GM19023 (cell line): ENCODE measurements at regions not wholly inside any gene's neighbourhood (a gene's known extent, or its start where the extent isn't known, plus 50 kb on each side); places are given as distances from the start of the nearest gene placed in this dataset.
"Not testable (repeated sequence)": the region's sequence is repeated elsewhere in the genome, so short reads cannot be mapped to it uniquely, and the experiment has no call there.

Source experiments
- ATAC-seq: cut with Tn5 transposase; IDR thresholded peaks from one replicate; pipeline ENCODE4 v1.9.1; 2021; ENCODE audit warnings: mild to moderate bottlenecking, moderate library complexity; ENCODE audit not compliant: unreplicated experiment

DNA sequence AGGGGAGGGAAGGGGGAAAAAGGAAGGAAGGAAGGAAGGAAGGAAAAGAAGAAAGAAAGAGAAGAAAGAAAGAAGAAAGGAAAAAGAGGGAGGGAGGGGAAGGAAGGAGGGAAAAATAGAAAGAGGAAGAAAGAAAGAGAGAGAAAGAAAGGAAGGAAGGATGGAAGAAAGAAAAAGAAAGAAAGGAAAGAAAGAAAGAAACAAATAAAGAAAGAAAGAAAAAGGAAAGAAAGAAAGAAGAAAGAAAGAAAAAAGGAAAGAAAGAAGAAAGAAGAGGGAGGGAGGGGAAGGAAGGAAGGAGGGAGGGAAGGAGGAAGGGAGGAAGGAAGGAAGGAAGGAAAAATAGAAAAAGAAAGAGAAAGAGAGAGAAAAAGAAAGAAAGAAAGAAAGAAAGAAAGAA, 315.8 kb upstream of the PIK3C3 start:
- no peak for ATAC-seq

DNA sequence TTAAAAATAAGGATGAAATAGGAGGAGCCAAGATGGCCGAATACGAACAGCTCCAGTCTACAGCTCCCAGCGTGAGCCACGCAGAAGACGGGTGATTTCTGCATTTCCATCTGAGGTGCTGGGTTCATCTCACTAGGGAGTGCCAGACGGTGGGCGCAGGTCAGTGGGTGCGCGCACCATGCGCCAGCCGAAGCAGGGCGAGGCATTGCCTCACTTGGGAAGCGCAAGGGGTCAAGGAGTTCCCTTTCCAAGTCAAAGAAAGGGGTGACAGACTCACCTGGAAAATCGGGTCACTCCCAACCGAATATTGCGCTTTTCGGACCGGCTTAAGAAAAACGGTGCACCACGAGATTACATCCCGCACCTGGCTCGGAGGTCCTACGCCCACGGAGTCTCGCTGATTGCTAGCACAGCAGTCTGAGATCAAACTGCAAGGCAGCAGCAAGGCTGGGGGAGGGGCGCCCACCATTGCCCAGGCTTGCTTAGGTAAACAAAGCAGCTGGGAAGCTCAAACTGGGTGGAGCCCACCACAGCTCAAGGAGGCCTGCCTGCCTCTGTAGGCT, 323.2 kb upstream of the PIK3C3 start:
- not testable (repeated sequence) for ATAC-seq

DNA sequence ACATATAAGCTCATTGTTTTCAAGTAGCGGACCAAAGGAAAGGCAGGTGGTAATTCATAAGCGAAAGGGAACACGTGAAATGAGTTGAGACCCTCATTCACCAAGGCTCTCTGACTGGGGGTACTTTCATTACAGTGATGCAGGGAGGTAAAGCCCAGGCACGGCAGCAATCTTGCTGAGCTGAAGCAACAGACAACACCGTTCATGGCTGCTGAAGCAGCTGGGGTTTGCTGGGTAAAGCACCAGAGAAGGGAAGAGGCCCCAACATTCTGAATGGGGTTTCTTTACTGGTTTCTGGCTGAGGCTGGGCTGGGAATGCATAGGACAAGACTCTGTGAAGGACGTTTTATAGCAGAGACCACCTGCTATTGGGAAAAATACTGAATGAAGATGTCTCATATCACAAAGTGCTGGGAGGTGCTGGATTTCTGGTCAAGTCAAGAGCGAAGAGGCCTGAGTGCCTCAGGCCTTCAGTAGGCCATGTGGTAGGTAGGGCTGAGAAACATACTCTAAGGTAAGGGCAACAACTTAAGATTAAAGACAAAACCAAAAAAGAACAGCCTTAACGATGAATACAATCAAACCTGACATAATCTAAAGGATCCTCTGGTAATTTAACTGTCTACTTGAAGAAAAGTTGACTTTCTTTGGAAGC, 324.7 kb upstream of the PIK3C3 start:
- no peak for ATAC-seq

DNA sequence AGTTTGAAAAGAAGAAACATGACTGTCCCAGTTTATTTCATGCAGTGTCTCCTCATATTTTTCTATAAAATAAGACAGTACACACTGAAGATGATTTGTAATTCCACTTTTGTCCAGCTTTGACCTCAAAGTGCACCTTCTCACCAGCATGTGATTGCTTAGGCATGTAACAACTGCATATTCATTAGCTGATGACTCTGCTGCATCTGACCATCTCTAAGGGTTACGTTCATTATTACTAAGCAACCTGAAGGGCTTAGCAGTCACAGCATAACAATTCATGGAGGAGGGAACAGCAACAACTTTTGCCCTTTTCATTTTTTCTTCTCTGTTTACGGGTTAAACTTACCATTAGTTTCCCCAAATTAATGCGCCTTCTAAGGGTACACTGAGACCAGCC, 330.6 kb upstream of the PIK3C3 start:
- no peak for ATAC-seq

DNA sequence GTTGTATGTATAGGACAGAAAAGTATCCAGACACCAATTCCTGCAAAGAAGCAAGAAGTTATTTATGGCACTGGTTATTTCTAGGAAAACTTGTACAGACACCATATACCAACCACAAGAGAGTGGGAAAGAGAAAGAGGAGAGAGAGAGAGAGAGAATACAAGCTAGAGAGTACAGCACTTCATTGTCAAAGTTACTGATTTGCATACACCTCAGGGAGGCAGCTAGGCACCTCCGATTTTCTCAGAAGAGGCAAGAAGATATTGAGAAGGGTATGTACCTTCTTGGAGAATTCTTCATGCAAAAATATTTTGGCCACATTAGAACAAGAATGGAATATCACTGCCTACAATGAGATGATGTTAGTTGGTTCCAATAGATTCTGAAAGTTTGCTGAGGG, 333.9 kb upstream of the PIK3C3 start:
- ATAC-seq: no peak

DNA sequence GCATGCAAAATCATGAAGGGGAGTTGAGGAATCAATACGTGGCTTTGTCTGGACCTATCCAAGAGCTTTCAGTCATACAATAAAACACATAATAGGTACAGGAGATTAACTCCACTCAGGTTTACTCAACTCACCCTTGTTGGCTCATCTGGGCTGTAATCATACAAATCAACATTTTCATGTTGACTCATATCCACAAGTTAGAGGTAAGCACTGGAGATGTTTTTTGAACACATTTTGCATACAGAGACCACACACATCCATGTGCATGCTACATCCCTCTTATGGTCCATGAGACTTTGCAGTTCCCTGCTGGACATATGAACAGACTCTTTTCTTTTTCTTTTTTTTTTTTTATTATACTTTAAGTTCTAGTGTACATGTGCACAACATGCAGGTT, 336.9 kb upstream of the PIK3C3 start:
- ATAC-seq: no peak

DNA sequence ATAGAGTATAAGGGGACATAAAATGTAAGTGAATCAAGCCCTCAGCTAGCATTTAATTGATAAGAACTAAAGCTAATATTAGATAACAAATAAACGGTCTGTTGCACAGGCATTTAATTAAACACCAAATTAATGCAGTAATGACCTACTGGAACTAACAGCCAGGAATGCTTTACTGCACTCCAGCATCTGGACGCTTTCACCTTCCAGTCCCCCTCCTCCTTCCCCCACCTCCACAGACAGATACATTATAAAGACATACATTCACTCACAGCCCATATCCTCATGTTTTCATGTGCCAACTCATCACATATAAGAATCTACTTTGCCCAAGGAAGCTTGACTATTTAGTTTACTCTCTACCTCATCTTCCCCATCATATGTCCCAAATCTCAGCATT, 337.4 kb upstream of the PIK3C3 start:
- no peak for ATAC-seq

DNA sequence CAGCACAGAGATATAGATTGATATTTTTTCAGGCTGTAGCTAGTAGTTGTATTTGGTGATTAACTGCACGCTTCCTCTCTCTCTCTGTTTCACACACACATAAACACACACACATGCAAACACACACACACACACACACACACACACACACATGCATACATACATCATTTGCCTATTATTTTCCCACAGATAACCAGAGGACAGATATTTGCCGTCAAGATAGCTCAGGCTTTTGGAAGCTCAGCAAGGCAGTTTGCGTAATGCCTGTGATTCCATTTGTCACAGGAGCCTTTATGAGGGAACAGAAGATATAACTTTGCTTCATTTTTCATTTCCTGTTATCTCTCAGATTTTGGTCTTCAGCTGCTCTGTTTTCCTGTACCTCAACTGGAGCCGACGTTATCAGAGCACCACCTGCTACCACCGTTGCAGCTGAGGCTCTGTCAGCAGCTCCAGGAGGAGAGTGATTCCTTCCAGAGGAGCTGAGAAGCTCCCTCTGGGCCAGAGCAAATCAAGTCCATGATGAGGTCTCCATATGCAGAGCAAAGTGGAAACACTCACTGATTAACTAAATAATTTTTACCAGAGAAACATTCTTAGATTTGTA, 341.9 kb upstream of the PIK3C3 start:
- no peak for ATAC-seq

DNA sequence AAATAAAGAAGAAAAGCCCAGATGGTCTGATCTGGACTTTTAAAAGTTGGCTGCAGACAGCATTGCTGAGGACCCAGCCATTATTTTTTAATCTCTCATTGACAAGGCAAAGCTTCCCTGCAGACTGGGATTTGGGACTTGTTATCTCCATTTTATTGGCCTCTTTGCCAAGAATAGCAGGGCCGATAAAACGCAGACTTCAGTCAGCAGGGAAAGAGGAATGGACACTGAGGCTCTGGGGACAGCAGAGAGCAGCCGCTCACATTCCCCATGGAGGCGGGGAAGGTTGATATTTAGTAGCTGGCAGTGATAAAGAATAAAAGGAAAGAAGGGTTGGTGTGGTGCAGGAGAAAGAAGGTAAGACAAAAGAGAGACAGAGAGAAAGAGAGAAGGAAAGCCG, 350.1 kb upstream of the PIK3C3 start:
- no peak for ATAC-seq

DNA sequence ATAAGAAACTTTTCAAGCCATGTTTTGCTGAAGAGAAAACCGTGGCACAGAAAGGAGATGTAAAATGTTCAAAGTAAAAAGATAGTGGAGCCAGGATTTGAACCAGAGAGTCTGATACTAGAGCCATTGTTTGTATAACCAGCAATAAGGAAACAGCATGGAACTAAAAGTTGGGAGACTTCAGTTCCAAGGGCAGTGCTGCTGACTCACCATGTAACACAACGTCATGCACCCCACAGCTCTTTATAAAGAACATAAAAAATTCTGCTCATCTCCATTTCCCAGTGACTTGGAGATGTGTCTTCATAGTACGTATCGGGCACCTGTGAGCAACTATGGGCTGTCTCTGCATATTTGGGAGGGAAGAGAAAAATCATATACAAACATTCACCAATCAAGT, 353.0 kb upstream of the PIK3C3 start:
- no peak for ATAC-seq

DNA sequence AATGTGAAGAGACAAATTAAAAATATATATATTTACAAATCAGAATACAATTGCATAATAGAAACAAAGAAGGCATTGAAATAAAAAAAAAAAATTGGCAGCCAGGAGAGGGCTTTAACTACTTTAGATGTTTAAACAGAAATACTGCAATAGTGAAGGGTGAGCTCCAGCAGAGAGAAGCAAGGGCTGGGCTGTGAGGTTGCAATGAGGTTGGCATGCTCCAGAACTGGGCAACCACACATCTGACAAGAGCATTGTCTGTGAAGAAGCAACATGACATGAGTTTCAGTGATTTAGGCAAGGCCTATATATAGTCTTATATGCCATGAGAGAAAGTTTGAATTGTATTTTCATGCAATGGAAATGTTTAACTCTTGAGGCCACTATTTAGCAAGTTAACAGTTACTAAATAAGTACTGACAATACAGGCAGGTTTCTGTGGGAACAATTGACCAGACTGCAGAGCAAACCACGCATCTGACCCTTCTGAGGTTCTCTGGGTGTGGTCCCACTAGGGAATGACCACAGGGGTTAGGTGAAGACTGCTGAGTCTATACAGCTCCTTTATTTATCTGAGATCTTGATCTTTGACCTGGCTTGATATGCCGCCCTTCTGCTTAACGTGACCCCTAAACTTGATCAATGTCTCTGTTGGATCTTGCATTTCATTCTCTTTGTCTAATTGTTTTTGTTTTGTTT, 354.2 kb upstream of the PIK3C3 start:
- ATAC-seq: no peak

DNA sequence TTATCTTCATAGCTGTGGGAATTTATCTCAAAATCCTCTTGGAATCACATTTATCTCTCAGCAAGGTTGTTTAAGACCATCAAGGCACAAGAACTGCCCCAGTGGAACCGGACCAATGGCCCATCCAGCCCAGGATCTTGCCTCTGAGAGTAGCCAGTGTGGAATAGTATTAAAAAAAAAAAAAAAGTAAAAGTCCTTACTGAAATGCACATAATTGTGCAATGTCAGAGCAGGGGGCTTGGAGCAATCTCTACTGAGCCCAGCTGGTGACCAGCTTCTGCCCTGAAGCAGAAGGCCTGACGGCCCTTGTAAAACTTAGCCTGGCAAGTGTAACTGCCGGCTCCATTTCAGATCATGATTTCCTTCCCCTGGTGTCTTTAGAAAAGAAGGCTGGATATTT, 355.6 kb upstream of the PIK3C3 start:
- no peak for ATAC-seq

DNA sequence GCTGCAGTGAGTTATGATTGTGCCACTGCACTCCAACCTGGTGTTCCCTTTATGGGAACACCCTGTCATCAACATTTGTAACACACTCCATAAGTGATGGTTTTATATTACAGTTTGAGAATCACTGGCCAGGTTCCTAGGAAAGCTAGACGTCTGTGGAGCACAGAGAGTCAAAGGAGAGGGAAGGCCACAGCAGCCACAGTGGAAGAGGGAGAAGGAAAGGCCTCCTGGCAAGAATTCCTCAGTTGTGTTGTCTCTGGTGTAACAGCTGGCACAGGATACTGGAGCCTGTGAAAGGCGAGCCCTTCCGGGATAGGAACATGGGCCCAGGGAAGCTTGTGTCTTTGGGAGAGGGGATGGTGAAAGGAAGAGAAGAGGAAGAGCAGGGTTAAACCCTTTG, 360.5 kb upstream of the PIK3C3 start:
- ATAC-seq: no peak

DNA sequence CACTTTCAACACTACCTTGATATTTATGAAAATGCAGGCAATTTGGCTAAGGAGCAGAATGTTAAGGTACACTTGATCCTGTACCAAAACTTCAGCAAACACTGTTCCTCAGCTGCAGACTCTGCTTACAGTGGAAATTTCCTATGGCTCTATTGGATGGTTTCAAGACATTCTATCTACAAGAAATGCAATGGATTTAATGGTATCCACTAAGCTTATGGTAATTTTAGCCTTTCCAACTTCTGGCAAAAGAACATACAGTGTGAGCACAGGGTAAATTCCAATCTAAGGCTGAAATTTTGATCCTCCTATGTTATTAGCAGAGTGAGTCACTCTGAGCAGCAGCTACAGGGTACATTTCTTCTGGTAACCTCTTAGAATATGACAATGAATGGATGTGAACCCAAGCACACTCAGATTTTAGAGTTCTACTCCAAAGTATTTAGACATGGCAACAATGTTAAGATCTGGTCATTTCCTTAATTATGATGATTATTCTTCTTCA, 361.8 kb upstream of the PIK3C3 start:
- ATAC-seq: no peak

DNA sequence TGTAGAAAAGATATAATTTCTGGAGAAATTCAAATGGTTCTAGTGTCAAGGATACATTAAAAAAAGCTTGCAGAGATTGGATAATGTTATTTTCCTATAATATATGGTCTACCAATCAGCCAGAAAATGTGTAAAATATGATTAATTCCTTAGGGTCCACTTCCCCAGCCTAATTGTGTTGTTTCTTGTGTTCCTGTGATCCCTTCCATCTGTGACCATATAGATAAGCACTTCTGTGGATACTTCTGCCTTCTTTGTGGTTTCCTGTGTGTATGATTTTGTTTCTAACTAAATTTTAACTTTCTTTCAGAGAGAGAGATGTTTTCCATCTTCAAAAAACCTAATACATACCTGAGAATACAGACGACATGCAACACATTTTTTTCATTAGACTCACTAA, 367.1 kb upstream of the PIK3C3 start:
- no peak for ATAC-seq

DNA sequence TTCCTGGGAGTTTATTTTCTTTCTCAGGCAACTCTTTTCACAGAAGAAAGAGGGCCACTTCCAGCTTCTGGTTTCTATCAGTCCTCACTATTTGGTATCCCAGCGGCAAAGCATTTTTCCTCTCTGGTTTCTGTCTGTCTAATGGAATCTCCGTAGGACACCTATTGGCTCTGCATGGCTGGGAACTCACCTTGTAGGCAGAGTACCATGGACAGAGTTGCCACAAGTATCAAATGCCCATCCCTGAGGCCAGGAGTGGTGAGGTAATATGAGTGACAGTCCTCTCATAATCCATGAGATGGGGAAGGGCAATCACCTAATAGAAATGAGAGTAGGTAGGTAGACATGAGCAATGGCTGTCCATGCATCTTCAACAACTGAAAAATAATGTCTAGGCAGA, 369.5 kb upstream of the PIK3C3 start:
- ATAC-seq: no peak

DNA sequence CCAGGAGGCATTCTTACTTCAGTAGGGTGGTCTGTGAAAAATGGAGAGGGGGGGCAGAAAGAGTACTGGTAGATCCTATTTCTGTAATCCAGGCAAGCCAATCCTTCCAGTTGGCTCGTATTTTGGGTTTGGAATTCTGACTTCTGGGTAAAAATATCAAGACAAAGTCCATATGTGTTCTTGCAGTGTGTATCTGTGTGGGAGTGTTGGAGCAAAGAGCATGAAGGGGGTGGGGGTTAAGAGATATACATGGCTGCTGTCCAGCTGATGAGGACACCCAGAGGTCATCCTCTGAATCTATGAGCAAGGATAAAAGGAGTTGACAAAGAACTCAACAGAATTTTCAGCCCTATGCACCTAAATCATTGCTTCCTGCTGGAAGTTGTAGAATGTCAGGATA, 375.8 kb upstream of the PIK3C3 start:
- no peak for ATAC-seq

DNA sequence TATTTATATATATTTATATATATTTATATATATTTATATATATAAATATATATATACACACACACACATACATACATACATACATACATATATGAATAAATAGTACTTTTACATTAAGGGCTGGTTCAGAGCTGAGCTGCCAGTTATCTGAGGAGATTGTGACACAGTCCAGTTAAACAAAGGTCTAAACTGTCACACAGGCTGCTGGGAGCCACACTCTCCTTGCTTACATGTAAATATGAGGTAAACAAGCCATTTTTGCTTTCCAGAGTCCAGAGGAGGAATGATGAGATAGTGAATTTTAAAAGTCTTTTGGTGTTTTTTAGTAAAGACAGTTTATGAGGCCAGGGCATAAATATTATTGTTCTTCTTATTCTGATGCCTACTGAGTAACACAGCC, 377.5 kb upstream of the PIK3C3 start:
- ATAC-seq: no peak

DNA sequence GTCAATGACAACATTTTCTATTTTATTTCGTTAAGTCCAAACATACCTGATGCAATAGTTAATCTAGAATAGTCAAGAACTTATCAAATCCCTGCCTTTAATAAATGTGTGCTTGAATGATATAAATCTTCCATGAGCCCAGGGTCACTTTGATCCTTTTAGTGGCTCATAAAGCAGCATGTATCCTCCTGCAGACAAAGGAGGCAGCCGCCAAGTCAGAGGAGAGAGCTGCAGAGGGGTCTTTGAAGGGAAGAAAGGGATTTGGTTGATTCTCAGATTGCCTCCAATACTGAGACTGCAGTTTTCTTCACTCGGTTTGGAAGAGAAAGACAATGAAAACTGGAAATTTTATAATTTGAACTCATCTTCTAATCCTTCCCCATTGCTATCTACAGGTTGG, 378.4 kb upstream of the PIK3C3 start:
- no peak for ATAC-seq

DNA sequence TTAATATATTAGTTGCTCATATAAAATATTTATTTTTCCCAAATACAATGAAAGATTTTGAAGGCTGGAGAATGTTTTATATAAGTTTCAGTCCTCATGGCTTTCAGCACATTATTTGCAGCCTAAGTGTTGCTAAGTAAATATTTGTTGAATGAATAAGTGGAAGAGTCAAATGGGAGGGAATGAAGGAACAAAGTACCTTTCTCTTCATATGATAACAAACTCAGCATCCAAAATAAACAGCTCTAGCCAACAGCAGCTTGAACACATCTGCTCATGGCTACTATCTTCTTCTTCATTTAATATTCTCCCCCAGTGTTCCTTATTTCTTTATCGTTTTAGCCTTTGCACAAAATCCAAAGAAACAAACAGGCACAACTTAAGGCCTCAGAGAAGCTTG, 385.2 kb upstream of the PIK3C3 start:
- ATAC-seq: no peak

DNA sequence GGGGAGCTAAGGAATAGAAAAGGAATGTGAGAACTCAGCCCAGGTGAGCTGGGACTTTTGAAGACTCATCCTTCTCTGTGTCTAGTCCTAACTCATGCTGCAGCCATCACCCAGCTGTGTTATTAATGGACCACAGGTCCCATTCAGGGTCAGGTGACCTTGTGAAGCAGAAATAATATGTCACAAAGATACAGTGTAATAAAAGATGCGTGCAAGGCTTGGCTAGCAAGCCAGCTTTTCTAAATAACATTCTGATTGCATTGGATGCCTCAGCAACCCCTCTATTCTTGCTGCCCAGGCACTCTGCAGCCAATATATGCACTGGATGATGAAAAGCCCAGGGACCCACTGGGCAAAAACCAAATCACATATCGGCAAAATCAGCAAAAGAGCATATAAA, 393.1 kb upstream of the PIK3C3 start:
- no peak for ATAC-seq

DNA sequence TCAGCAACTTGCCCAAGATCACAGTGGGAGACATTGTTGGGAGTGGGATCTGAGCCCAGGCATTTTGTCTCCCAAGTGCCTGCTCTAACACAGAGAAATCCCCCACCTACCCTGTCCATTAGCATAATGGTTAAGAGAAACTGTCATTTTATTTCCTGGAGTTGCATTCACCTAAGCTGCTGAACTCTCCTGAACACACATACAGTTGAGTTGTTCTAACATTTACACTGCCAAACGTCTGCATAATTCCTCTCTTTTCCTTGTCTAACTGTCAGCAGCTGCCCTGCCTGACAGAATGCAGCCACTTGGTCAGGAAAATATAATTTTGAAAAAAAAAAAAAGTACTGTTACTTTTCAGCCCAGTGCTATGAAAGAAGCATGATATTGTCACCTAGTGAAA, 396.3 kb upstream of the PIK3C3 start:
- ATAC-seq: no peak
